Breast epithelium (tissue), 3 donors: ENCODE measurements at regions not wholly inside any gene's neighbourhood (a gene's known extent, or its start where the extent isn't known, plus 50 kb on each side); places are given as distances from the start of the nearest gene placed in this dataset.

Experiments
- CTCF ChIP-seq, 3 donors: fragments of 450-650 bp; IDR thresholded peaks; one replicate each; pipeline ENCODE4 v1.5.1; 2016 to 2017; ENCODE audit warnings: antibody characterized with exemption in 3 of 3, mild to moderate bottlenecking in 3 of 3, moderate library complexity in 3 of 3
- POLR2AphosphoS5 ChIP-seq, 3 donors: sonication (generic); formaldehyde crosslinking; IDR thresholded peaks; one replicate each; pipeline ENCODE4 v1.6.1; 2017; ENCODE audit warnings: antibody characterized with exemption in 3 of 3

- TF ChIP-seq POLR2AphosphoS5 (IDR thresholded peaks at IDR 0.05): no peak
- no peak for TF ChIP-seq CTCF (IDR thresholded peaks at IDR 0.05)
Observed at GRCh38 chr1:118252624-118253023, 67.6 kb upstream of the SPAG17 start.
